ENCODE measurements at regions not wholly inside any gene's neighbourhood (a gene's known extent, or its start where the extent isn't known, plus 50 kb on each side); places are given as distances from the start of the nearest gene placed in this dataset.

DNA sequence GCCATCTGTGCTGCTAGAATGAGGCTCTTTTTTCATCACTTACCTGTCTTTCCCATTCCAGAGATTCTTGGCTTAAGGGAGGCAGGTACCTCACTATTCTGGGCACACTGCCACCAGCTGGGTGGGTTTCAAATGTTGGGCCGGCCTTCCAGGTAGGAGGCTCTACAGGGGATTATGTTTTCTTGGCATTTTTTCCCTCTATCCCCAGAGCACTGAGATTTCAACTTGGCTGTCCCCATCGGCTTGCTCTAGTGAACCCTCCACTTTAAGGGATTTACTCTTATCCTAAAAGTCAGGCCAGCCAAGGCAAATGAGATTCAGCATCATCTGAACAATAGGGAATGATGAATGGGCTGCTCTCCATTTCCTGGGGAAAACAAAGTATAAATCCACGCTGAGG, 710.1 kb upstream of the CELF2 start:
- DNase-seq (ENCODE audit: low spot score) = no peak

DNA sequence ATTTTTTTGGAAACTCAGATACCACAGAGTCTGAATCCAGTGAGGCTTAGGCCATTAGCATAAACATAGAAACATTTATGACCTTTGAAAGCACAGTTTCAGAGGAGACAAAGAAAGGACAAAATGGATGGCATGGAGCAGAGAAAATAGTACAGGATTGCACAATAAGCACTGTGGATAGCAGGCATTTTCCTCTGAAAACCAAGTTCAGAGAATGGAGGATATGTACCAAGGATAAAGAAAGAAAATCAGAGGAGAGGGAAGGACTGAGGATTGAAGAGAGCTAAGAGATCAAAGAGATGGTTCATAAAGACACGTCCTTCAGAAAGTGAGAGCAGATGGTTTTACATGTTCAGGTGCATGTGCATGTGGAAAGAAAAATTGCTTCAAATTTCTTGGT, 707.2 kb upstream of the CELF2 start:
- DNase-seq (ENCODE audit: low spot score) = no peak

GRCh38 chr10:10311966-10312365, 705.7 kb upstream of the CELF2 start:
- no peak for DNase-seq (ENCODE audit: low spot score)

- DNase-seq (ENCODE audit: low spot score) = no peak
Measured at GRCh38 chr10:10313149-10313835, 704.4 kb upstream of the CELF2 start.

DNA sequence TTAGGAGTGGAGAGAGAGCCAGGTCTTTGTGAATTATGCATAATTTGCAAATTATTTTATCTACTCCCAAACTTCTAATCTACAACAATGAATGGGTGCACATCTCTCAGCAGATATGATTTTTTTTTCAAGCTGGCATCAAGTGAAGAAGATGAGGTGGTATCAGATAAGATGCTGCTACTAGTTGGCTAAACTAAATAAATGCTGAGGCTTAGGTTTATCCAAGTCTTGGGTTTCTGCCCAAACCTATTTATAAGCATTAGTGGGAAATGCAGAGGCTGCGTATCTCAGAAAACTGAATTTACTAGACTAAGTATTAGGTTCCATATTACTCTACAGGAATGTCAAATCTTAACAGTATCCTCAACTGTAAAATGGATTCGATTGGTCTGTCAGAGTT, 703.0 kb upstream of the CELF2 start:
- DNase-seq (ENCODE audit: low spot score) = no peak

DNA sequence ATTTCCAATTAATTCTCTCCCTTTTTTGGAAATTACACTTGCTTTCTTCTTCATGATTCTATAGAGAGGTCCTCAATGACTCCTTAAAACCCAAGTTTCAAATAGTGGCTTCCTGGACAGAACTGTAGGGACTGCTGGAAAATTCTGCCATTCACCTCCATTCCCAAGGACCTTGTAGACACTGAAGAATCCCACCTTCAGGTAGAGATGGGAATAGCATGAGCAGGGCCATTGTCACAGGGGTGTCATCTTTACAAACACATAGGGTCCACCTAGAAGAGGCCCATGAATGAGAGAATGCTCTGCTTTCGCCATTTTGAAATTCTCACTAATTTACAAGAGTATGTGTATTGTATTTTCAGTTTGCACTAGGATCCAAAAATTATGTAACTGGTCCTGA, 701.7 kb upstream of the CELF2 start:
- no peak for DNase-seq (ENCODE audit: low spot score)

DNA sequence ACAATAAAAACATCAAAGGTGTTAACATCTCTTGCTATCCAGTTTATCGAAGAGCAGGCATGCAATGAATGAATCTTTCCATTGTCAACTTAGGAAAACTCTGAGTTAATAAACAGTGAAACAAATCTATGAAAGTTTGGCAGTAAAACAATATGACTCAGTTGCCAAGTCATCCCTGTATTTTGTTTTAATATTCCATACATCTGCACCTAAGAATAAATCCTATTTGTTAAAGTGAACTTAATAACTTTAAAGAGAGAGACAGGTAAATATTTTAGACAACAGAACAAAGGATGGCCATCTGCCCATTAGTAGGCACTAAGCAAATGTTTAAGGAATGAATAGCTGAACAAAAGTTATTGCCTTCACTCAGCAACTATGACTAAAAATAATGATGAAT, 700.5 kb upstream of the CELF2 start:
- DNase-seq (ENCODE audit: low spot score) = no peak

GRCh38 chr10:10318856-10319255, 698.8 kb upstream of the CELF2 start:
- DNase-seq (ENCODE audit: low spot score) = no peak

GRCh38 chr10:10320956-10321355, 696.7 kb upstream of the CELF2 start:
- DNase-seq (ENCODE audit: low spot score) = no peak

- no peak for DNase-seq (ENCODE audit: low spot score)
Measured at GRCh38 chr10:10326116-10326515, 691.6 kb upstream of the CELF2 start.

- DNase-seq (ENCODE audit: low spot score) = no peak
Measured at GRCh38 chr10:10327934-10328333, 689.7 kb upstream of the CELF2 start.

- DNase-seq (ENCODE audit: low spot score) = no peak
Measured at GRCh38 chr10:10330418-10330817, 687.3 kb upstream of the CELF2 start.

GRCh38 chr10:10332786-10333185, 684.9 kb upstream of the CELF2 start:
- no peak for DNase-seq (ENCODE audit: low spot score)

- DNase-seq (ENCODE audit: low spot score) = no peak
Measured at GRCh38 chr10:10333622-10334021, 684.0 kb upstream of the CELF2 start.

- DNase-seq (ENCODE audit: low spot score) = no peak
Measured at GRCh38 chr10:10338339-10338738, 679.3 kb upstream of the CELF2 start.

GRCh38 chr10:10346390-10347150, 671.1 kb upstream of the CELF2 start:
- DNase-seq (ENCODE audit: low spot score) = no peak

DNA sequence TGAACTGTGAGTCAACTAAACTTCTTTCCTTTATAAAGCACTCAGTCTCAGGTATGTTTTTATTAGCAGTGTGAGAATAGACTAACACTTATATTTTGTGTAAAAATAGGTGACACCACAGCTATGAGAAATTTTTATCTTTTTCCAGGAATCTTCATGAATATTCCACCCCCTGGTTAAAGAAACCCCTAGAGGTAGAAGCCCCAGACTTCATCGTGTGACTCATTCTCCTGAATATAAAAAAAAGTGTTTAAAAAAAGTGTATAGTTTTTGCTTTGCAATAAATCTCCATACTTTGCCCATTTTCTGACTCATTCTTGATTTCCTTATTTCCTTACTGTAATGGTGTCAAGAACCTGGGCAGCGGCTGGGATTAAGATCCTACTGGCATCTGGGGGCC, 667.6 kb upstream of the CELF2 start:
- no peak for DNase-seq (ENCODE audit: low spot score)

GRCh38 chr10:10351451-10351850, 666.2 kb upstream of the CELF2 start:
- no peak for DNase-seq (ENCODE audit: low spot score)

GRCh38 chr10:10353326-10353868, 664.3 kb upstream of the CELF2 start:
- no peak for DNase-seq (ENCODE audit: low spot score)

GRCh38 chr10:10359263-10359662, 658.4 kb upstream of the CELF2 start:
- no peak for DNase-seq (ENCODE audit: low spot score)

DNA sequence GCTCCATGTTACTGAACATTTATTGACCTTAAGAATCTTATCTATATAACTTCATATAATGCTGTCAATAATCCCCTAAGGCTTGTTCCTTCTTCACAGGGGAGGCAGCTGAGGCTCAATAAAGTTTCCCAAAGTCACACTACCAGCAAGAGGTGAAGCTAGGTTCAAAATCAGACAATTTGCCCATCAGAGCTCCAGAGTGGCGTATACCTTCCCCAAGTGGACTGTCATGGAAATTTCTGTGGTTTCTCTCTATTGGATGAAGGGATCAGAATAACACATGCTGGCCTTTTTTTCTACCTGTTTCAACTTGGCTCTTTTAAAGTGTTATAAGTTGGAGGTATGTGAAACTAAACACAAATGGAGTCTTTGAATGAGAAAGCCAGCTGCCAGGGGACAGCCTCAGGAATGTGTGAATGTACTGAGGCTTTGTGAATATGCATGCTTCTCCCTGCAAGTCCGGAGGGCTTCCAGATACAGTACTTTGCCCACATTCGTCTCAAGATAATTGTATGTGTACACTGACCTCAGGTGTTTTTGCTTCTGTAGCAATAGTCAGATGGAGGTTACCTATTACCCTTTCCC, 656.3 kb upstream of the CELF2 start:
- no peak for DNase-seq (ENCODE audit: low spot score)

DNA sequence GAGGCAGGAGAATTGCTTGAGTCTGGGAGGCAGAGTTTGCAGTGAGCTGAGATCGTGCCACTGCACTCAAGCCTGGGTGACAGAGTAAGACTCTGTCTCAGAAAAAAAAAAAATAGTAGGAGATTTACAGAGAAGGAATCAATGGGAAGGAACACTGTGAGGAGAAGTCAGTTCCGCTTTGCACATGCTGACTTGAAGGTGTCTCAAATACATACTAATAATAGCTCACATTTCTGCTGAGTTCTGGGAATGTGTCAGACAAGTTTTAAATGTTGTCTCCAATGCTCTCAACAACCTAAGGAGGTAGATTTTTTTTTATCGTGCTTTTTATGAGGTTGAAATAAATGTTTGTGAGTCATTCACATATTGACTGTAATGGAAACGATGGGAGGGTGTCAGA, 654.9 kb upstream of the CELF2 start:
- no peak for DNase-seq (ENCODE audit: low spot score)

DNA sequence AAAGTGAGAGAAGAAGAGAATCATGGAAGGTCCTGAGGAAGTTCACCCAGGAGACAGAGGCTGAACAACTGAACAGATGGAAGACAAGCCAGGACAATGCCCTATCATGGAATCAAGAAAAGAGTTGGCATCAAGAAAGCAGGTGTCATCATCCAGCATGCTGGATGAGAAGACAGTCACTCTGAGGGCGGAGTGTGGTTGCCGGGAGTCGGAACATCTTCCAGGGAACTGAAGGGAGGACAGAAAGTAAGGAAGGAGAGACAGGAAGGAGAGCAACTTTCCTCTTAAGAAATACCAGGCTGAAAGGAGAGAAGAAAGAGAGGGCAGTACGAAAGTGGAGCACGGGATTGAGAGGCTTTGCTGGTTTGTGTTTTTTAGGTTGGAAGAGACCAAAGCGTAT, 654.5 kb upstream of the CELF2 start:
- no peak for DNase-seq (ENCODE audit: low spot score)
